ENCODE measurements at regions not wholly inside any gene's neighbourhood (a gene's known extent, or its start where the extent isn't known, plus 50 kb on each side); places are given as distances from the start of the nearest gene placed in this dataset.

DNA sequence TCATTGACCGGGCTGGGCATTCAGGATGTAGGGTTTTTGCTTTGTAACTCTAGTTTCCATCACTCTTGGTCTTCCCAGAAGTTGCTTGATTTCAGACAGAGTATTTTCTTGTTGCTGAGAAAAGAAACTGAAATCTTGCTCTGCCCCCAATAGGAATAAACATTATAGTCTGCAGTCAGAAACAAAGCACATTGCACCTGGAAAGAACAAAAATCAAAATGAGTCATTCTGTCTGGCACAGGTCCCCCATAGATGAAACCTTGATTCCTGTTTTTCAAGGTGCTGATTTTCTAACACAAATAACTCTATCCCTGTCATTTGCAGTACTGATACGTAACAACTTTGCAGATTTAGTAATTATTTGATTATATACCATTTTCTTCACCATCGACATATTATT lies 232.1 kb downstream of the FBXO4 start:
- TF ChIP-seq, protein P1, sequence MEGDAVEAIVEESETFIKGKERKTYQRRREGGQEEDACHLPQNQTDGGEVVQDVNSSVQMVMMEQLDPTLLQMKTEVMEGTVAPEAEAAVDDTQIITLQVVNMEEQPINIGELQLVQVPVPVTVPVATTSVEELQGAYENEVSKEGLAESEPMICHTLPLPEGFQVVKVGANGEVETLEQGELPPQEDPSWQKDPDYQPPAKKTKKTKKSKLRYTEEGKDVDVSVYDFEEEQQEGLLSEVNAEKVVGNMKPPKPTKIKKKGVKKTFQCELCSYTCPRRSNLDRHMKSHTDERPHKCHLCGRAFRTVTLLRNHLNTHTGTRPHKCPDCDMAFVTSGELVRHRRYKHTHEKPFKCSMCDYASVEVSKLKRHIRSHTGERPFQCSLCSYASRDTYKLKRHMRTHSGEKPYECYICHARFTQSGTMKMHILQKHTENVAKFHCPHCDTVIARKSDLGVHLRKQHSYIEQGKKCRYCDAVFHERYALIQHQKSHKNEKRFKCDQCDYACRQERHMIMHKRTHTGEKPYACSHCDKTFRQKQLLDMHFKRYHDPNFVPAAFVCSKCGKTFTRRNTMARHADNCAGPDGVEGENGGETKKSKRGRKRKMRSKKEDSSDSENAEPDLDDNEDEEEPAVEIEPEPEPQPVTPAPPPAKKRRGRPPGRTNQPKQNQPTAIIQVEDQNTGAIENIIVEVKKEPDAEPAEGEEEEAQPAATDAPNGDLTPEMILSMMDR (IDR thresholded peaks at IDR 0.05): no peak

DNA sequence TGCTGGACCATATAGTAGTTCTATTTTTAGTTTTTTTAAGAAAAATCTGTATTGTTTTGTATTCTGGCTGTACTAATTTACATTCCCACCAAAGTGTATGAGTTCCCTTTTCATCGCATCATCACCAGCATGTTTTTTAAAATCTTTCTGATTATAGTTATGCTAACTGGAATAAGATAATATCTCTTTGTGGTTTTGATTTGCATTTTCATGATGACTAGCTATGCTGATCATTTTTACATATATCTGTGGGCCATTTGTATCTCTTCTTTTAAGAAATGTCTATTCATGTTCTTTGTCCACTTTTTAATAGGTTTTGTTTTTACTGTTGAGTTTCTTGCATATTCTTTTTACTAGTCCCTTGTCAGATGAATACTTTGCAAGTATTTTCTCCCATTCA lies 238.0 kb downstream of the FBXO4 start:
- TF ChIP-seq, protein P1 (IDR thresholded peaks at IDR 0.05): no peak

DNA sequence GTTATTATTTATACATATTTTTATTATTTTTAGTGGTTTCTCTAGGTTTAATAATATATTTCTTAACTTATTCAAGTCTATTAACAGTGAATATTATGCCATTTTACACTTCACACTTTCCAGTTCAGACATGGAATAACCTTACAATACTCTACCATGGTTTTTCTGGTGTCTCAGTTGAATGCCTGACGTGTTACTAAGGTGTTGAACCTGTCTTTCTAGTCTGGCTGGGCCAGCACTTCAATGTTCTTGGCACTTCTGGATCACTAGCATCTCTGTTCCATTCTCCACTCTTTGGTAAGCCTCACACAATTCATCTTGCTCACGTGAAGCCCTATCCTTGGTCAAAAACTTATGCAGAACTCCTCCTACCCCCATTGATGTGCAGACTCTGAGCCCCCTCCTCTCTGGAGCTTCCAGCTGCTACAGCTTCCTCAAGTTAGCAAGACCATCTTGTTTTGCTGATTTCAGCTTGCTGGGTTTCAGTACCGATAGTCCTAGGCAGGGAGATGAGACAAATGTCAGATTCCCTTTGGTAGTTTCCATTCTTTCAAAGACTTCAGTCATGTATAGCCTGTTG lies 243.1 kb downstream of the FBXO4 start:
- TF ChIP-seq, protein P1 (IDR thresholded peaks at IDR 0.05): no peak

DNA sequence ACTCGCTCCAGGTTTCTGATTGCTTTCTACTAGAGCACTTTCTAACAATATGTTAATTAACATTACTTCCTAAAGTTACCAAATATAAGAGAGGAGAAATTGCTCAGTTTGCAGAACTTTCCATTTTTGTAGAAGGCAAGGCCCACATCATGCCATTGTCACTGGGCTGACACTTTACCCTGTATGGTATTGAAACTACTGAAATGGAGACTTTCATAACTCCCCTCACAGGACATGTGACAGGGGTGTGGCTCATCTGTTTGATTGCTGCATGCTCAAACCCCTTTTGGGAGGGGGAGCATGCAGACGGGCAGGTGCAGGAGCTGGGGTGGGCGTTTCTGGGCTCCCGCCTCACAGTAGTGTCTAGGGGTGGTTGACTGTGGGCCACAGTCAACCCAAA lies 206.3 kb upstream of the GHR start:
- TF ChIP-seq, protein P1 (IDR thresholded peaks at IDR 0.05): no peak

DNA sequence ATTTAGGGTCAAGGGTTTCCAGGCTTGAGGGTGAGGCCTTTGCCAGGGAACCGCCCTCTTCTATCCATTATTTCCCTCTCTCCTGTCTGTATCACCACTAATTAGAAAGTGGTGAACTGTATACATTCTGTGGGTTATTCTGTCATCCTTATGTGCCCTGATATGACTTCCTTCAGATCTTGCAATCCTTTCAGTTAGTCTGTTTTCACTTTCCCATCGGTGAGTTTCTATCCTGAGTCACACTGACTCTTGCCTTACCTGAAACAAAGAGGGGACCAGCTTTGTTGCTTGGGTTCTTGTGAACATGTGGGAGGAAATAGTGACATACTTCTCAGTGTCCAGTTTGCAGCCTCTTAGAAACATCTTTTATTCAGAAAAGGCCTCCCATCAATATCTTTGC lies 205.4 kb upstream of the GHR start:
- TF ChIP-seq, protein P1 (IDR thresholded peaks at IDR 0.05): no peak

DNA sequence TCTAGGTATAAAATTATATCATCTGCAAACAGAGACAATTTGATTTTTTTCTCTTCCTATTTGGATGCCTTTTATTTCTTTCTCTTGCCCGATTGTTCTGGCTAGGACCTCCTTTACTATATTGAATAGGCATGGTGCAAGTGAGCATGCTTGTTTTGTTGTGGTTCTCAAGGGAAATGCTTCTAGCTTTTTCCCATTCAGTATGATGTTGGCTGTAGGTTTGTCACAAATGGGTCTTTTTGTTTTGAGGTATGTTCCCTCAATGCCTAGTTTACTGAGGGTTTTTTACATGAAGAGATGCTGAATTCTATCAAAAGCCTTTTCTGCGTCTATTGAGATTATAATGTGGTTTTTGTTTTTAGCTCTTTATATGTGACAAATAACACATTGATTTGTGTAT lies 198.2 kb upstream of the GHR start:
- TF ChIP-seq, protein P1 (IDR thresholded peaks at IDR 0.05): no peak

DNA sequence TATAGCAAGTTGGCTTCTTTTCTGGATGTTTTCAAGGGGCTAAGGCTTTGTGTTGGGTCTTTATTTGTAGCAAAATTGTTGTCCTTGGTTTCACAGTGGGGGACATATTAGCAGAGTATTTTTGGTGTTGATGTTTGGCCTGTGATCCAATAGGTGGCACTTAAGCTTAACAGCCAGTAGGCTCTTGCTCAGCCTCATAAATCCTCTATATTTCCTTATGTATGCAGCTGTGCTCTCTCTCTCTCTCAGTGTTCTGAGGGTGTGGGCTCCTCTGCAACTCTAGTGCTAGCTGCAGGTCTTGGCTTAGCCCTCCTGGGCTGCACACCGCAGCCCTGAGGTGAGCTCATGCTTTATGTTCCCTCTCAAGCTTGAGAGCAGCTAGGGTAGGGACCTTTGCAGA lies 195.0 kb upstream of the GHR start:
- TF ChIP-seq, protein P1 (IDR thresholded peaks at IDR 0.05): peak; percentile 35; the same call in 1 of the 2 replicates

DNA sequence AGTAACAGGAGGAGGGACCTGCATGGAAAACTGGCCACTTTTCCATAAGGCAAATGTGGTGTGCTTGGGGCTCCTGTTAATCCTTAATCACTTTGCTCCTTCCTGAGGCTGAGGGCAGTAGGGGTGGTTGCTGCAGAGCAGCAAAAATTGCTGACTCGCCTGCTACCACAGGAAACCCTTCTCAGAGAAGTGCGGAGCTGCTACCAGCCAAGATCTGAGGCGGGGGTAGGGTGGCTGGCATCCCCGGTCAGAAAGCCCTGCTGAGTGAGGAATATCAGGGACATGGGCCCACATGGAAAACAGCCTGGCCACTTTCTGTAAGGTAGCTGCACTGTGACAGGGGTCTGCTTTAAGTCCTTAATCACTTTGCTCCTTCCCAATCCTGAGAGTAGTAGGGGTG lies 192.4 kb upstream of the GHR start:
- TF ChIP-seq, protein P1 (IDR thresholded peaks at IDR 0.05): no peak

Data from LNCAP (cell line).